ENCODE measurements at regions not wholly inside any gene's neighbourhood (a gene's known extent, or its start where the extent isn't known, plus 50 kb on each side); places are given as distances from the start of the nearest gene placed in this dataset.
"Not testable (repeated sequence)": the region's sequence is repeated elsewhere in the genome, so short reads cannot be mapped to it uniquely, and the experiment has no call there.

GRCh38 chr12:83753904-83754303 is 1067.2 kb downstream of the TMTC2 start:
- no peak overlapping the region for H3K4me3 ChIP-seq (ENCODE audit: low read depth, low read length)
- TF ChIP-seq, protein P1, sequence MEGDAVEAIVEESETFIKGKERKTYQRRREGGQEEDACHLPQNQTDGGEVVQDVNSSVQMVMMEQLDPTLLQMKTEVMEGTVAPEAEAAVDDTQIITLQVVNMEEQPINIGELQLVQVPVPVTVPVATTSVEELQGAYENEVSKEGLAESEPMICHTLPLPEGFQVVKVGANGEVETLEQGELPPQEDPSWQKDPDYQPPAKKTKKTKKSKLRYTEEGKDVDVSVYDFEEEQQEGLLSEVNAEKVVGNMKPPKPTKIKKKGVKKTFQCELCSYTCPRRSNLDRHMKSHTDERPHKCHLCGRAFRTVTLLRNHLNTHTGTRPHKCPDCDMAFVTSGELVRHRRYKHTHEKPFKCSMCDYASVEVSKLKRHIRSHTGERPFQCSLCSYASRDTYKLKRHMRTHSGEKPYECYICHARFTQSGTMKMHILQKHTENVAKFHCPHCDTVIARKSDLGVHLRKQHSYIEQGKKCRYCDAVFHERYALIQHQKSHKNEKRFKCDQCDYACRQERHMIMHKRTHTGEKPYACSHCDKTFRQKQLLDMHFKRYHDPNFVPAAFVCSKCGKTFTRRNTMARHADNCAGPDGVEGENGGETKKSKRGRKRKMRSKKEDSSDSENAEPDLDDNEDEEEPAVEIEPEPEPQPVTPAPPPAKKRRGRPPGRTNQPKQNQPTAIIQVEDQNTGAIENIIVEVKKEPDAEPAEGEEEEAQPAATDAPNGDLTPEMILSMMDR (conservative IDR thresholded peaks at IDR 0.05; ENCODE audit: low read depth, low read length), result no peak
- DNase-seq (ENCODE audit: low read depth), result no peak

- TF ChIP-seq, protein P1 (conservative IDR thresholded peaks at IDR 0.05; ENCODE audit: low read depth, low read length), result no peak
- H3K4me3 ChIP-seq (ENCODE audit: low read depth, low read length), result no peak overlapping the region
- DNase-seq (ENCODE audit: low read depth), result no peak
Observed at GRCh38 chr12:83753205-83753604, 1066.5 kb downstream of the TMTC2 start.

DNA sequence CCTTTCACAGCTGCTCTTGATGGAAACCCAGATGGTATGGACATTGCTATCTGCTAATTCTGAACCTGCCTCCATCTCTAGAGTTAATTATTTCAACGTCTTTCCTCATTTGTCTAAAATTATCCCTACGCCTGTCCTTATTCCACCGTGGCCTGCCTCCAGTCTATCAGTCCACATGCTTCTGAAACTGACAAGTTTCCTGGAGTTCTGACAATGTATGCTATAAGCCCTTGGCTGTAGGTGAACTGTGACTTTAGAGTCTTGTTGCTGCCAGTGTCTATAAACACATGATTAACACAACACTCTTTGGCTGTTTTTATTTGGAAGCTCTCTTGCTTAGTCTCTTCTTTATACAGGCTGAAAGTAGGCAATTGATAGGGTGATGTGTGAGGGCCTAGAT is 1052.9 kb downstream of the TMTC2 start:
- no peak overlapping the region for H3K4me3 ChIP-seq (ENCODE audit: low read depth, low read length)
- TF ChIP-seq, protein P1 (conservative IDR thresholded peaks at IDR 0.05; ENCODE audit: low read depth, low read length), result no peak
- DNase-seq (ENCODE audit: low read depth), result no peak

- H3K4me3 ChIP-seq (ENCODE audit: low read depth, low read length), result no peak overlapping the region
- TF ChIP-seq, protein P1 (conservative IDR thresholded peaks at IDR 0.05; ENCODE audit: low read depth, low read length), result no peak
- DNase-seq (ENCODE audit: low read depth), result no peak
Observed at GRCh38 chr12:83710851-83711250, 1024.1 kb downstream of the TMTC2 start.

GRCh38 chr12:83709899-83710298 is 1023.2 kb downstream of the TMTC2 start:
- no peak overlapping the region for H3K4me3 ChIP-seq (ENCODE audit: low read depth, low read length)
- TF ChIP-seq, protein P1 (conservative IDR thresholded peaks at IDR 0.05; ENCODE audit: low read depth, low read length), result no peak
- no peak for DNase-seq (ENCODE audit: low read depth)

- DNase-seq (ENCODE audit: low read depth), result no peak
- H3K4me3 ChIP-seq (ENCODE audit: low read depth, low read length), result no peak overlapping the region
- TF ChIP-seq, protein P1 (conservative IDR thresholded peaks at IDR 0.05; ENCODE audit: low read depth, low read length), result no peak
Observed at GRCh38 chr12:83700838-83701237, 1014.1 kb downstream of the TMTC2 start.

DNA sequence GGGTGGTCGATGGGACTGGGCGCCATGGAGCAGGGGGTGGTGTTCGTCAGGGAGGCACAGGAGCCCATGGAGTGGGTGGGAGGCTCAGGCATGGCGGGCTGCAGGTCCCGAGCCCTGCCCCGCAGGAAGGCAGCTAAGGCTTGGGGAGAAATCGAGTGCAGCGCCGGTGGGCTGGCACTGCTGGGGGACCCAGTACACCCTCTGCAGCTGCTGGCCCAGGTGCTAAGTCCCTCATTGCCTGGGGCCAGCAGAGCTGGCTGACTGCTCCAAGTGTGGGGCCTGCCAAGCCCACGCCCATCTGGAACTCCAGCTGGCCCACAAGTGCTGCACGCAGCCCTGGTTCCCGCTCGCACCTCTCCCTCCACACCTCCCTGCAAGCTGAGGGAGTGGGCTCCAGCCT is 1009.6 kb downstream of the TMTC2 start:
- DNase-seq (ENCODE audit: low read depth), result not testable (repeated sequence)

GRCh38 chr12:83691730-83692129 is 1005.0 kb downstream of the TMTC2 start:
- H3K4me3 ChIP-seq (ENCODE audit: low read depth, low read length), result no peak overlapping the region
- TF ChIP-seq, protein P1 (conservative IDR thresholded peaks at IDR 0.05; ENCODE audit: low read depth, low read length), result no peak
- no peak for DNase-seq (ENCODE audit: low read depth)

More for the DNA sequence above, 1009.6 kb downstream of the TMTC2 start:
- H3K4me3 ChIP-seq (ENCODE audit: low read depth, low read length), result not testable (repeated sequence)

All from epithelial cell of proximal tubule (primary cell).